Choroid plexus epithelial cell (primary cell): ENCODE measurements at regions not wholly inside any gene's neighbourhood (a gene's known extent, or its start where the extent isn't known, plus 50 kb on each side); places are given as distances from the start of the nearest gene placed in this dataset.

Source experiments
- DNase-seq: peaks from one replicate; pipeline ENCODE4 v3.0.0-alpha.2; 2010; ENCODE audit warnings: low read depth
- H3K4me3 ChIP-seq: 2 replicates; pipeline ENCODE4 v1.5.1; 2011; ENCODE audit warnings: low read depth, mild to moderate bottlenecking, control low read depth, low read length, moderate library complexity
- TF ChIP-seq, protein P1 (sequence below): conservative IDR thresholded peaks from 2 replicates; pipeline ENCODE4 v1.5.1; 2011; ENCODE audit warnings: low read depth, mild to moderate bottlenecking, control low read depth, inconsistent platforms, low read length, moderate library complexity

GRCh38 chr4:146029939-146030710 lies 91.5 kb upstream of the ZNF827 start:
- no peak overlapping the region for H3K4me3 ChIP-seq
- TF ChIP-seq, protein P1, sequence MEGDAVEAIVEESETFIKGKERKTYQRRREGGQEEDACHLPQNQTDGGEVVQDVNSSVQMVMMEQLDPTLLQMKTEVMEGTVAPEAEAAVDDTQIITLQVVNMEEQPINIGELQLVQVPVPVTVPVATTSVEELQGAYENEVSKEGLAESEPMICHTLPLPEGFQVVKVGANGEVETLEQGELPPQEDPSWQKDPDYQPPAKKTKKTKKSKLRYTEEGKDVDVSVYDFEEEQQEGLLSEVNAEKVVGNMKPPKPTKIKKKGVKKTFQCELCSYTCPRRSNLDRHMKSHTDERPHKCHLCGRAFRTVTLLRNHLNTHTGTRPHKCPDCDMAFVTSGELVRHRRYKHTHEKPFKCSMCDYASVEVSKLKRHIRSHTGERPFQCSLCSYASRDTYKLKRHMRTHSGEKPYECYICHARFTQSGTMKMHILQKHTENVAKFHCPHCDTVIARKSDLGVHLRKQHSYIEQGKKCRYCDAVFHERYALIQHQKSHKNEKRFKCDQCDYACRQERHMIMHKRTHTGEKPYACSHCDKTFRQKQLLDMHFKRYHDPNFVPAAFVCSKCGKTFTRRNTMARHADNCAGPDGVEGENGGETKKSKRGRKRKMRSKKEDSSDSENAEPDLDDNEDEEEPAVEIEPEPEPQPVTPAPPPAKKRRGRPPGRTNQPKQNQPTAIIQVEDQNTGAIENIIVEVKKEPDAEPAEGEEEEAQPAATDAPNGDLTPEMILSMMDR, result no peak
- peak; percentile 23 for DNase-seq

DNA sequence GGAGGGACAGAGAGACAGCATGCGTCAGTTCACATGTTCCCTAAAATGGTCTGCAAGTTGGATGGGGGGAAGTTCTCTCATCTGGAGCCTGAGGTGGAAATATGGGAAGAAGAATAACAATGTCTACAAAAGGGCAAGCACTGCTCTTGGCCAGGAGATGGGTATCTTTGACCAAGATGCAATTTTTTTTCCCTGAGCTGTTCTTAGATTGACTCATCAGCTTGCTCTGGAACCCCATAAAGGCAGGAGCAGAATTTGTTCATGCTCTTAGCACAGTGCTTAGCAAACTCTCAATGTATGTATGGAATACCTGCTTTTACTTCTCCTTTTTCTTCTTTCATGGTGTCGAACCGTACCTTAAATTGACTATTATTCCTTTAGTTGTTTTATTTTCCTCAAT lies 90.5 kb upstream of the ZNF827 start:
- TF ChIP-seq, protein P1, result no peak
- DNase-seq, result peak; percentile 21
- no peak overlapping the region for H3K4me3 ChIP-seq

DNA sequence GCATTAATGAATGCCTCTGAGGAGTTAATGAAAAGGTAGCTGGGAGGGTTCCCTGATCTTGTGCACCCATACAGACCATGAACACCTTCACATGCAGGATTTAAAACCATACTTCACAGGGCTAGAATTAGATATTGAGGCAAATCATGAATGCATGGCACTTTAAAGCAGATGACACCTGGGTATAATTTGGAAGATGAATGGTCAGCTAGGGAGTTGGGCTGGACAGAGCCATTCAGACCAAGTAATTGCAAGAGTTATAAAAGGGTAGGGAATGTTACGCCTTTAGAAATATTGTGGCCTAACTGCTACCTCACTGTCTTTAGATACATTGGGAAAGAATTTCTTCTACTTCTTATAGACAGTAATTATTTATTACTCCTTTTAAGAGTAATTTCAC lies 89.1 kb upstream of the ZNF827 start:
- TF ChIP-seq, protein P1, result no peak
- H3K4me3 ChIP-seq, result no peak overlapping the region
- no peak for DNase-seq

DNA sequence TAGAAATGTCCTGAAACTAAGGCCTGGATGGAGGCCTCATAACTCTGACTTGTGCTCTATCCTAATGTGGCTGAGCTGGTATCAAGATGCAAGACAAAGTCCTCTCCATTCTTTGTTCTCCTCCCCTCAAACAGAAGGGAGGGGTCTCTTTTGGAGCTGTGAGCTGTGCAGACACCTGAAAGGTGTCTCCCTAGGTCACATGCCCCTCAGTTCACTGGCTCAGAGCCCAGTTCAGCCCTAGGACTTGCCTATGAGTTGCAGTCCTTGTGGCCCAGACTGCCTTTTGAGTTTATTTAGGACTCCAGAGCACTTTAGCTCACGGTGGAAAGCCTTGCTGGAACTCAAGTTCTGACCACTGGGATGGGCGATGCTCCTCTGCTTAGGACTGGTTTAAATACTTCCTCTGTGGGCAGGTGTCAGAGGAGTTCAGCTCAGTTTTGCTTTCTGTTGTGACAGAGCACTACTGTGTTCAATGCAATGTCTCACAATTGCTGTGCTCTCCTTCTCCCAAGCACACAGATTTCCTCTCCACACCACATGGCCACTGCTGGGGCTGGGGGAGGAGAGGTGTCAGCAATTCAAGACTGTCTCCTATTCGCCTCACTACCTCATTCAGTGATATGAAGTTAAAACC lies 84.8 kb upstream of the ZNF827 start:
- no peak overlapping the region for H3K4me3 ChIP-seq
- TF ChIP-seq, protein P1, result no peak
- no peak for DNase-seq

DNA sequence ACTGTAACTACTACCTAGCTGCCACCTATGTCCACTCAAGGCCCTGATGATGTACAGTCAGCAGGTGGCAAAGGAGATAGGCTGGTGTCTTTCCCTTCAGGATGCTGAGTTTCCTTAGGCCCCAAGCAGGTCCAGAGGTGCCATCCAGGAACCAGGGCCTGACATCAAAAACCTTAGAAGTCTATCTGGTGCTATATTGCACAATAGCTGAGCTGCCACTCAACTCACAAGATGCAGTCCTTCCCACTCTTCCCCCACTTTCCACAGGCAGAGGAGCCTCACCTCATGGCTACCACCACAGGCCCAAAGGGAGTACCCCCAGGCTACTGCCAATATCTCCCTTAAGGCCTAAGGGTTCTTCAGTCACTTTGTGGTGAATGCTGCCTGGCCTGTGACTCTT lies 83.9 kb upstream of the ZNF827 start:
- TF ChIP-seq, protein P1, result no peak
- no peak for DNase-seq
- H3K4me3 ChIP-seq, result no peak overlapping the region

GRCh38 chr4:146018247-146018646 lies 79.6 kb upstream of the ZNF827 start:
- TF ChIP-seq, protein P1, result no peak
- no peak for DNase-seq
- H3K4me3 ChIP-seq, result no peak overlapping the region

DNA sequence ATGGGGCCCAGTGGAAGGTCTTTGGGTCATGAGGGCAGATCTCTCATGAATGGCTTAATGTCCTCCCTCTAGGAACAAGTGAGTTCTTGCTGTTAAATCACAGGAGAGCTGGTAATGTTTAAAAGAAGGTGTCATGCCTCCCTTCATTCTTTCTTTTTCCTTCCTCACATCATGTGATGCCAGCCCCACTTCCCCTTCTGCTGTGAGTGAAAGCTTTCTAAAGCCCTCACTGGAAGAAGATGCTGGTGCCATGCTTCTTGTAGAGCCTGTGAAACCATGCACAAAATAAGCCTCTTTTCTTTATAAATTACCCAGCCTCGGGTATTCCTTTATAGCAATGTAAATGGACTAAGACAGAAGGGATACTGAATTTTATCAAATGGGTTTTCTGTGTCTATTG lies 66.1 kb upstream of the ZNF827 start:
- no peak overlapping the region for H3K4me3 ChIP-seq
- TF ChIP-seq, protein P1, result no peak
- DNase-seq, result no peak
